Activated effector memory CD4-positive, alpha-beta T cell treated with Interleukin-2 at 50 U/mL for 16 hours (primary cell): ENCODE measurements at regions not wholly inside any gene's neighbourhood (a gene's known extent, or its start where the extent isn't known, plus 50 kb on each side); places are given as distances from the start of the nearest gene placed in this dataset.
"Not testable (repeated sequence)": the region's sequence is repeated elsewhere in the genome, so short reads cannot be mapped to it uniquely, and the experiment has no call there.

Source experiments
- DNase-seq: peaks from one replicate; pipeline ENCODE4 v3.0.0-alpha.2; 2020

DNA sequence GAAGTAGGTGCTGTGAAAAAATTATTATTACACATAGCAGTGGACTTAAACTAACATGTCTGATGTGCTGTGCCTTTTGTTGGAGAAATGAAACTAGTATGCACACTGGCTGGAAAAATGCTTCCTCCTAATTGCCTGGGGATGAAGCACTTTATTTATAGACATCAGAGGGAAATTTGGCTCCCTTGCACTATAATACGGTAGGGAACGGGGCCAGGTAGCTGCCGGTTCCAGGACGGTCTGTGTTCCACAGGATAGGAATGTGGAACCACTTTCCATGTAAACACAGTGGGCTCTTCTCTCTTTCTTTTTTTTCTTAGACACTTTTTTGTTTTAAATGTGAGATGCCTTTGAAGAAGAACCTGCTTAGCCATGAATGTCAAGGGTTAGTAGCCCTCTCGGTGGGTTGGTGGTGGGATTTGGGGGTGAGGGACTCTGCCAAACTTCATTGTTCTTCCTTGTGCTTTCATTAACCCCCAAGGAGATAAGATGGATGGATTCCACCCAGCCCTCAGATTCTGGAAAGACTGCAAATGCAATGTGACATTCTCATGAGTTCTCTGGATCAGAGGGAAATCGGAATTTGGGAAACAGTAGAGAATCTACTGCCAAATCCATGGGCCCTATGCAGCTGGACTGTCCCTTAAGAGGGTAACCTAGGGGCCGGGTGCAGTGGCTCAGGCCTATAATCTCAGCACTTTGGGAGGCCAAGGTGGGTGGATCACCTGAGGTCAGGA lies 58.0 kb upstream of the GSC start:
- DNase-seq: no peak

DNA sequence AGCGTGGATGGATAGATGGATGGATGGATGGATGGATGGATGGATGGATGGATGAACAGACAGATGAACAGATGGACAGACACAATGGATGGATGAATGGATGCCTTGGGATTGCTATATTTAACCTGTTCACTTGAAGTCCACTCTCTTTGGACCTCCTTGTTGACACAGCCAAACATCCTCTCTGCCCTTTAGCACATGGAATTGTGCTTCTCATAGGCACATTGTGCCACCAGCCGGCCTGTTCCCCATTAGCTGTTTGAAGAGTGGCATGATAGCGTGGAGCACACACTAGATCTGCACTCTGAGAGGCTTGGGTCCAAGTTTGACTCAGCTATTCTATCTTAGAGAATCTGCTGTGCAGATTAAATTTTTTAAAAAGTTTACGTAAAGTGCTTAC lies 56.9 kb upstream of the GSC start:
- DNase-seq: no peak

DNA sequence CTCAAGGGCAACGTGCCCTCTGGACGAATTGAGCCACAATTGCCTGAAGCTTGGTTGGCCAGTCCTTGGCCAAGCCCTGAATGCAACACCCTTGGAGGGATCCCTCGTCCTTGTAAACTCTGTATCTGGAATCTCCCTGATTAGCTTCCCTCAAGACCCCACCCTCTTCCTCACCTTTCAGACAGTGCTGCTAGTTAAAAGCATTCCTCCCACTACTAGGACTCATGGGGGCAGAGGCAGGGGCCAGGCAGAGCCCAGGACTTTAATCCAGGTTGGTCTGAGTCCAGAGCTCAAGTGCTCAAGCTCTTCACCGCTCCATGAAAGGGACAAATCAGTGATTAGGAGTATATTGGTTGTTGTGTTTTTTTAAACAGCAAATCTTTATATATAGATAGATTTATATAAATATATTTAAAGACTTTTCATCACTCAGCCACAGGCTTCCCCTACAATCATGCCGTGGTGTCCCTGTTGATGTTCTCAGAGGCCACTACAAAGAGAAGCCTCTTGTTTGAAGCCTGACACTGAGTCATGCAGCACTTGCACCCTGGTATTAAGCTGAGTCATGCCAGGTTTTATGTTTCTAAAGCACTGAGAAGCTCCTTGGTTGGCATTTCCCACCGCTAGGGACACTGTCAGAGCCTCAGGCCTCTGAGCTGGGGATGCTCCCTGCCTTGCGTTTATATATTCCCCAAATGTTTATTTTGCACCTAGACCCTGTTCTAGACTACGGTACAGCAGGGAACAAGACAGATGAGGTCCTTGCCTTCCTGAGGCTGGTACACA lies 53.8 kb upstream of the GSC start:
- no peak for DNase-seq

DNA sequence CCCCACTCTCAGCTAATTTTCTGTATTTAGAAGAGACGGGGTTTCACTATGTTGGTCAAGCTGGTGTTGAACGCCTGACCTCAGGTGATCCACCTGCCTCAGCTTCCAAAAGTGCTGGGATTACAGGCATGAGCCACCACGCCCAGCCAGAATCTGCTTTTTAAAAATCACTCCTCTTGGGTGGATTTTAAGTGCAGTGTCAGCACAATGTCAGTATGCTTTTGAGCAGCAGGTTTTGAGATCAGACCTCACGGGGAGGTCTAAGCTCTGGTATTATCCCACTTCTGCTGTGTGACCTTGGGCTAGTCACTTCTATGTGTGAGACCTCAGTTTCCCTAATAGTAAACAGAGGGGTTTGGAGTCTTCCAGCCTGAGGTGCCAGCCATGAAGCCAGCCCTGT lies 51.8 kb upstream of the GSC start:
- DNase-seq: no peak

DNA sequence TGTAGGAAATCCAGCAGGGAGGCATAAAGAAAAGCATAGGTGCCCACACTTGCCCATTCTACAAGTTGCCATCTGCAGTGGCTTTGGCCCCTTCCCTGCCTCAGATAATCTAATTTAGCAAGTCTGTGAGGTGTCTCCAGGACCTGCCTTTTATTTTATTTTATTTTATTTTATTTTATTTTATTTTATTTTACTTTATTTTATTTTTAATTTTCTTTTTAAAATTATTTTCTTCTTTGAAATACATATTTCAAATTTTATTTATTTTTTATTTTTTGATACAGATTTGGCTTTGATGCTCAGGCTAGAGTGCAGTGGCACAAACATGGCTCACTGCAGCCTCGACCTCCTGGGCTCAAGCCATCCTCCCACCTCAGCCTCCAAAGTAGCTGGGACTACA lies 51.0 kb upstream of the GSC start:
- DNase-seq: not testable (repeated sequence)
